ENCODE measurements at regions not wholly inside any gene's neighbourhood (a gene's known extent, or its start where the extent isn't known, plus 50 kb on each side); places are given as distances from the start of the nearest gene placed in this dataset.

DNA sequence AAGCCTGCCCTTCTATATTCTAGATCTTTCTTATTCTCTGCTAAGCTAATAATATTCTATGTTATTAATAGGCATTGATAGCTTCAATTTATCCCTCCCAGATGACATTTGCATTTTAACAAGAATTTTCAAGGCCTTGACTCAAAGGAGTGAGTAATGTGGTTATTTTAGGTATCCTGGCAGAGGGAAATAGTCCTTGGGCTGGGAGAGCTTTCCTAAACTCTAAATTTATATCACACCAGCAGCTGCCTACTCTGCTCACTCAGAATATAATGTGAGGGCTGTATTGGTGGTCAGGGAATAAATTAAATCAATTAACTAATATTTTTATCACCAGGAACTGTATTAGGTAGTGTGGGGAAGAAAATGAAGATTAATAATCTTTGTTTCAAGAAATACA lies 74.8 kb upstream of the ADAM23 start:
- Histone ChIP-seq H3K27ac (no peak overlapping the region), H3K4me1 (peaks cover 0 to 7% (median 0%) of the 10 kb centered on the region in 6 donors), H3K36me3 (no peaks in the 10 kb centered on the region), H3K27me3 (replicated peaks in 1 of 7) (no peaks in the 10 kb centered on the region), H3K4me3 (no peak overlapping the region), H3K9me3 (peaks cover 0 to 16% (median 10%) of the 10 kb centered on the region in 8 donors)
- TF ChIP-seq POLR2AphosphoS5 (IDR thresholded peaks at IDR 0.05): no peak
- TF ChIP-seq CTCF (IDR thresholded peaks at IDR 0.05 in 8 of 11, conservative IDR thresholded peaks at IDR 0.05 in 3 of 11): no peak
- TF ChIP-seq POLR2A (IDR thresholded peaks at IDR 0.05): no peak
- intact Hi-C loops (cut with DNase I; ENCODE audit: low total_unique reads): no loop called here
- no peak for DNase-seq

GRCh38 chr2:206368933-206369569 lies 74.3 kb upstream of the ADAM23 start:
- 27 to 41% (median 31%) methylated on average over 3 of the region's 3 CpGs for WGBS, 5 donors
- Histone ChIP-seq H3K36me3 (no peaks in the 10 kb centered on the region), H3K4me1 (peaks cover 0 to 7% (median 0%) of the 10 kb centered on the region in 6 donors), H3K27ac (no peak overlapping the region), H3K27me3 (replicated peaks in 1 of 7) (no peaks in the 10 kb centered on the region), H3K9me3 (peaks cover 0 to 16% (median 10%) of the 10 kb centered on the region in 8 donors), H3K4me3 (no peak overlapping the region)
- intact Hi-C loops (cut with DNase I; ENCODE audit: low total_unique reads): no loop called here
- DNase-seq: no peak
- TF ChIP-seq CTCF (IDR thresholded peaks at IDR 0.05 in 8 of 11, conservative IDR thresholded peaks at IDR 0.05 in 3 of 11) (no peak), POLR2AphosphoS5 (IDR thresholded peaks at IDR 0.05) (no peak), POLR2A (IDR thresholded peaks at IDR 0.05) (no peak)

DNA sequence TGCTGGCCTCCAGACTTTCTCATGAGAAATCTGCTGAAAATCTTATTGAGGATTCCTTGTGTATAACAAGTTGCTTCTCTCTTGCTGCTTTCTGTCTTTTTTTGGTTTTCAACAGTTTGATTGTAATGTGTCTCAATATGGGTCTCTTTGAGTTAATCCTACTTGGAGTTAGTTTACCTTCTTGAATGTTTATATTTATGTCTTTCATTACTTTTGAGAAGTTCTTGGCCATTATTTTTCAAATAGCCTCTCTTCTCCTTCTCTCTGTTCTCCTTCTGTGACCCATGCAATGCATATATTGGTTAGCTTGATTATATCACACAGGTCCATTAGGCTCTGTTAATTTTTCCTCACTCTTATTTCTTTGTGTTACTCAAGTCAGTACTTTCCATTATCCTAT lies 67.4 kb upstream of the ADAM23 start:
- H3K27ac ChIP-seq: no peak overlapping the region
- intact Hi-C loops (cut with DNase I; ENCODE audit: low total_unique reads): no loop called here
- peaks cover 3 to 35% (median 31%) of the 10 kb centered on the region in 8 donors for H3K9me3 ChIP-seq
- H3K27me3 ChIP-seq (replicated peaks in 1 of 7): peaks cover 0 to 7% (median 0%) of the 10 kb centered on the region in 7 donors
- no peak for DNase-seq
- TF ChIP-seq POLR2A (IDR thresholded peaks at IDR 0.05): no peak
- TF ChIP-seq POLR2AphosphoS5 (IDR thresholded peaks at IDR 0.05): no peak
- no peak for TF ChIP-seq CTCF (IDR thresholded peaks at IDR 0.05 in 8 of 11, conservative IDR thresholded peaks at IDR 0.05 in 3 of 11)
- no peaks in the 10 kb centered on the region for H3K4me1 ChIP-seq
- H3K36me3 ChIP-seq: no peaks in the 10 kb centered on the region
- H3K4me3 ChIP-seq: no peak overlapping the region

GRCh38 chr2:206378835-206379234 lies 64.5 kb upstream of the ADAM23 start:
- no peak overlapping the region for H3K27ac ChIP-seq
- 79 to 91% (median 84%) methylated on average over 4 of the region's 4 CpGs for WGBS, 5 donors
- no peaks in the 10 kb centered on the region for H3K4me1 ChIP-seq
- intact Hi-C loops (cut with DNase I; ENCODE audit: low total_unique reads): no loop called here
- no peak overlapping the region for H3K4me3 ChIP-seq
- TF ChIP-seq POLR2AphosphoS5 (IDR thresholded peaks at IDR 0.05) (no peak), POLR2A (IDR thresholded peaks at IDR 0.05) (no peak), CTCF (IDR thresholded peaks at IDR 0.05 in 8 of 11, conservative IDR thresholded peaks at IDR 0.05 in 3 of 11) (no peak)
- DNase-seq: no peak
- no peaks in the 10 kb centered on the region for H3K36me3 ChIP-seq
- peaks cover 0 to 7% (median 0%) of the 10 kb centered on the region in 7 donors for H3K27me3 ChIP-seq (replicated peaks in 1 of 7)
- H3K9me3 ChIP-seq: peaks cover 3 to 37% (median 34%) of the 10 kb centered on the region in 8 donors
